PC-9 (cell line): ENCODE measurements at regions not wholly inside any gene's neighbourhood (a gene's known extent, or its start where the extent isn't known, plus 50 kb on each side); places are given as distances from the start of the nearest gene placed in this dataset.
"Not testable (repeated sequence)": the region's sequence is repeated elsewhere in the genome, so short reads cannot be mapped to it uniquely, and the experiment has no call there.

Experiments used
- CTCF ChIP-seq: fragments of 200-600 bp; sonication (generic); conservative IDR thresholded peaks from 2 replicates; pipeline ENCODE4 v1.6.1; 2017; ENCODE audit warnings: mixed run types, antibody characterized with exemption, mild to moderate bottlenecking, moderate library complexity
- EZH2 ChIP-seq: fragments of 200-600 bp; sonication (generic); IDR thresholded peaks from 2 replicates; pipeline ENCODE4 v1.8.0; 2017; ENCODE audit warnings: antibody characterized with exemption, low read depth

DNA sequence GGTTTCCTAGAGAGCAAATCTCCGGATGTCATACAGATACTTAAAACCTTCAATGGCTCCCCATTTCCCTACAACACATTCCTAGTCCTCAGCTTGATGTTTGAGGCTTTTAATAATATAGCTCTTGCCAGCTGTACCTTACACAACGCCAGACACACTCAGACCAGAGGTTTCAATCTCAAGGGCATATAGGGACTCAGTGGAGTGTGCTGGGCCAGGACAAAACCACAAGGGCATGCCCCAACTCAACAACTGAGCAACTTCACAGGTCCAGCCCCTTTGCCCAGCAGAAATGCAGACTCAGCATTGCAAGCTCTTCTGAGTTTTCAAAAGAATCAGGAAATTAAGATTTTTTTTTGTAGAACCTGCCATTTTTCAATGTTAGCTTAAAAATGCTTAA is 235.5 kb downstream of the NPIPA8 start:
- not testable (repeated sequence) for TF ChIP-seq CTCF, EZH2
